NCI-H1105 (cell line): ENCODE measurements at regions not wholly inside any gene's neighbourhood (a gene's known extent, or its start where the extent isn't known, plus 50 kb on each side); places are given as distances from the start of the nearest gene placed in this dataset.

Experiments used
- DNase-seq: peaks from one replicate; lab custom pipeline; 2025; lab: John Stamatoyannopoulos, UW

- DNase-seq: no peak
Observed at GRCh38 chr20:40808936-40809335, 119.9 kb upstream of the MAFB start.

- DNase-seq: no peak
Observed at GRCh38 chr20:40809361-40809760, 120.3 kb upstream of the MAFB start.

GRCh38 chr20:40810332-40811000 lies 121.4 kb upstream of the MAFB start:
- DNase-seq: no peak

DNA sequence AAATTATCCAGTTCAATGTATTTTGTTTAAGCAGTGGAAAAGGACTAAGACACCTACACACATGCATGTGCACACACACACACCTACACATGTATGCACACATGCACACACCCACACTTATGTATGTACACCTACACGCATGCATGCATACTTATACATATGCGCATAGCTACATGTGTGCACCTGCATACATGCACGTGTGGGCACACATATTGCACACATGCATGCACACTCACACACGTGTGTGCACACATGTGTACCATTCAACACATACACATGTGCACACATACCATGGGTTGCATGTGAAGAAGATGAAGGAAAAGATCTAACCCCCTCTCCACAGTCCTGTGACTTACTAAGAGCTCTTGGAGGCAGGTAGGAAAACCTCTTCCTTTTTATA lies 122.0 kb upstream of the MAFB start:
- no peak for DNase-seq

- no peak for DNase-seq
Observed at GRCh38 chr20:40811660-40812414, 122.8 kb upstream of the MAFB start.

- DNase-seq: no peak
Observed at GRCh38 chr20:40812415-40812925, 123.4 kb upstream of the MAFB start.

DNA sequence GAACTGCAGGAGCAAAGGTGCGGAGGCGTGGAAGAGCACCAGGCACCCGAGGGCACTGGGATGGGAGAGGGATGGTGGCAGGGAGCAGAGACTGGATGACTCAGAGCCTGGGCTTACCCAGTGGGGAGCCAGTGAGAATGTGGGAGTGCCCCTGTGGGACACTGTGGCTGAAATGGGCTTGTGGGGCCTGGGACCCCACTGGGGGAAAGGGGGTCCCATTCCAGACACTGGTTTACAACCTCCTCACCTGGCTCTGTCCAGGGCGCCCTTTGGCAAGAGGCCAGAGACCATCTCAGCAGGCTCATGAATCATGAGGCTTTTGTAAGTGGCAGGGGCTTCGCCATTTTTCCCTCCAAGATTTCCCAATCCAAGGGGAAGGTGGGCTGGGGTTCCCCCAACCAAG lies 124.0 kb upstream of the MAFB start:
- DNase-seq: no peak

GRCh38 chr20:40813708-40814630 lies 124.9 kb upstream of the MAFB start:
- DNase-seq: no peak

- DNase-seq: no peak
Observed at GRCh38 chr20:40814631-40814960, 125.6 kb upstream of the MAFB start.

- no peak for DNase-seq
Observed at GRCh38 chr20:40815156-40816038, 126.4 kb upstream of the MAFB start.

DNA sequence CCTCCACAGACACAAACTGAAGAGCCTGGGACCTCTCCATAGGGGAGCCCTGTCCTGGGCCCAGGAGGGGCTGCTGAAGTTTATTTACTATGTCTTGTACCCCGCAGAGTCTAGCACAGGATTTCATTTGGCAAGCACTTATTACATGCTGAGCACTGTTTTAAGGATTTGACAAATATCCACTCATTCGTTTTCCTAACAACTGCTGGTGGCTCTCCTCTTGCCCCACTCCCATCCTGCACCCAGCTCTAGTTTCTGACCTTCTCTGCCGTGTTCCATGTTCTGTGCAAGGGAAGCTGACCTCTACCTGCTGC lies 127.0 kb upstream of the MAFB start:
- DNase-seq: no peak

DNA sequence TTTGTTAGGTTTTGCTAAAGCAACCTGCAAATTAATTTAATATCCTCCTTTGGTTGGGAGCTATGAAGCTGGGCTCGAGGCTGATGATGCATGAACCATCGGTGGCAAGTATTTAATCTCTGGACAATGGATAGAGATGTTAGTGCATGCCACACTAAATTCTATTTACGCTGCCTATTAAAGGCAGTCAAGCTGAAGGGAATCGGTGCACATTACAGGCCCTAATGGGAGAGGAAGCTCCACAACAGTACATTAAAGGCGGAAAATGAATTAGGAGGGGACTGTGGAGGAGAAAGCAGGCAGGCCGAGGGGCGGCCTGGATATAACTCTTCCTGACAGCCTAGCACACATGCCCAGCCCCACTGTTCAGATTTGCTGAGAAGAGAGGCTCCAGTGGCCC lies 132.4 kb upstream of the MAFB start:
- no peak for DNase-seq

- DNase-seq: no peak
Observed at GRCh38 chr20:40826699-40827098, 137.7 kb upstream of the MAFB start.

DNA sequence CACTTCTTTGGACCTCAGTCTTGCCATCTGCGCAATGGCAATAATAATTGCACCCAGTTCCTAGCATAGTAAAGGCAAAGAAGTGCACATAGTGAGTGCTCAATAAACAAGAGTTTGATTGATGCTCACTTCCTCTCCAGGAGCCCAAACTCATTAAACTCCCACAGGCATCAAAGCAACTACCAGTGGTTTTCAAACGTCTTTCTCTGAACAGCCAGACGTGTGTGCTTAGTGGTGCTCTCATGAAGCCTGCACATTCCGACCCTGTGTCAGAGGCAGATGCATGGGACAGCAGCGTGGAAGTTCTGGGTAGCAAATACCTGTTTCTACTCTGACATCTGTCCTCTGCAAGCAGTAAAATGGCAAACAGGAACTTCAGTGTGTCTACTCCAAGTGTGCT lies 146.3 kb upstream of the MAFB start:
- DNase-seq: no peak

DNA sequence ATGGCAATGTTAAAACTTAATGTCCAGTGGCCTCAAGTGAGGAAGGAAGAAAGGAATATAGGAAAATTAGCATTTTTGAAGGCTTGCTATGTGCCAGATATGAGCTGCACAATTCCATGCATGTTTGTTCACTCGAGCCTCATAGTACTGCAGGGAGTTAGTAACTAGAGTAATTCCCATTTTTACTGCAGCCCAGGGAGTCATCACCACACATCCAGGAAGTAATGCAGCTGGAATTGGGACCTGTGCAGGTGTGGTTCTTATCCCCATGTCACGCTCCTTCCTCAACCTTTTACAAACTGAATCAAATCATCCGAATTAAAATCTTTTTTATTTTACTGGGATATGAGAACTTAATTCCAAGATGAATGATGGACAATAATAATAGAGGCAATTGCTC lies 149.5 kb upstream of the MAFB start:
- no peak for DNase-seq

GRCh38 chr20:40843251-40843650 lies 154.2 kb upstream of the MAFB start:
- DNase-seq: no peak

DNA sequence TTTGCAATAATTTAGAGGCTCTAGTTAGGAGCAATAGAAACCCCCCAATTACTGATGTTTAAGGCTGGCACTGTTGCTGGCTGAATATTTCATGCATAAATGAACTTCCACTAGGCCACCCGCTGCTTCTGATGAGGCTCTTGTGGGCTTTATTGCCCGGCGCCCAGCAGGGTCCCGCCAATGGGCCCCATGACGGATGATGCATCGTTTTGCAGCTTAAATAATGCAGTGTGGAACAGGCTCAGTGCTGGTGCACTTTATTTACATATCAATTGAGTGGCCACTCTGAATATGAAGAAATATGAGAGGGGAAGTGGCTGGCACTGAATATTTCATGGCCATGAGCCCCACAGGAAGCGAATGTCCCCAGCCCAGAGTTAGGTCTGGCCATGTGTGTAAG lies 155.3 kb upstream of the MAFB start:
- no peak for DNase-seq

- no peak for DNase-seq
Observed at GRCh38 chr20:40848096-40848495, 159.1 kb upstream of the MAFB start.

GRCh38 chr20:40848526-40848925 lies 159.5 kb upstream of the MAFB start:
- peak; percentile 93 for DNase-seq

GRCh38 chr20:40849456-40849855 lies 160.4 kb upstream of the MAFB start:
- DNase-seq: no peak

GRCh38 chr20:40851051-40851450 lies 162.0 kb upstream of the MAFB start:
- DNase-seq: no peak

- no peak for DNase-seq
Observed at GRCh38 chr20:40855269-40855668, 166.2 kb upstream of the MAFB start.
